Endothelial cell of umbilical vein (primary cell): ENCODE measurements at regions not wholly inside any gene's neighbourhood (a gene's known extent, or its start where the extent isn't known, plus 50 kb on each side); places are given as distances from the start of the nearest gene placed in this dataset.

Source experiments
- BruUV-seq: library from RNA; stranded (reverse); fragments of 400-500 nt; replicated peaks from 2 replicates; lab custom pipeline; 2021; lab: Mats Ljungman, UMichigan
- CTCF ChIA-PET: fragments of 300-600, 350-600 bp; sonication (Branson Sonifier 250); formaldehyde crosslinking; loops from one replicate; lab custom pipeline; 2021; ENCODE audit warnings: antibody characterized with exemption, inconsistent platforms; lab: Charles Lee
- POLR2A ChIA-PET: fragments of 300-600, 350-600 bp; sonication (Branson Sonifier 250); formaldehyde crosslinking; loops from one replicate; lab custom pipeline; 2021; ENCODE audit warnings: antibody characterized with exemption, inconsistent platforms; lab: Charles Lee
- DNase-seq: peaks from one replicate; pipeline ENCODE4 v3.0.0-alpha.2; 2011; ENCODE audit warnings: low read depth, low spot score
- FAIRE-seq: peaks from 2 replicates; lab custom pipeline; 2011; peaks lifted over from hg19 to GRCh38; lab: Jason Lieb, UNC
- H2AFZ ChIP-seq: 2 replicates; pipeline ENCODE4 v1.6.0; 2012; ENCODE audit warnings: low read depth, low read length, control low read depth, inconsistent platforms
- H3K27ac ChIP-seq: 2 replicates; pipeline ENCODE4 v1.5.1; 2011; ENCODE audit warnings: low read depth, mild to moderate bottlenecking, control low read depth, low read length, moderate library complexity; ENCODE audit not compliant: insufficient read depth
- H3K27me3 ChIP-seq, 2 experiments: 2 replicates each; pipeline versions ENCODE4 v1.6.0 to v1.6.1; 2011; ENCODE audit warnings: low read length in 2 of 2, mixed read lengths in 1 of 2; ENCODE audit not compliant: control insufficient read depth in 2 of 2, insufficient read depth in 2 of 2
- H3K36me3 ChIP-seq, 2 experiments: 2 replicates in 1 of 2; 3 replicates in 1 of 2; pipeline ENCODE4 v1.5.1; 2011; ENCODE audit warnings: low read length in 2 of 2, mild to moderate bottlenecking in 1 of 2, moderate library complexity in 1 of 2; ENCODE audit not compliant: control insufficient read depth in 2 of 2, insufficient read depth in 2 of 2; ENCODE audit errors: extremely low read depth in 1 of 2
- H3K4me1 ChIP-seq: 3 replicates; pipeline ENCODE4 v1.5.1; 2011; ENCODE audit warnings: mild to moderate bottlenecking, low read length; ENCODE audit not compliant: control insufficient read depth, insufficient read depth; ENCODE audit errors: extremely low read depth
- H3K4me2 ChIP-seq: 2 replicates; pipeline ENCODE4 v1.6.1; 2011; ENCODE audit warnings: low read length, control low read depth, mixed read lengths; ENCODE audit not compliant: insufficient read depth
- H3K4me3 ChIP-seq, 3 experiments: fragments of 200-600 bp in 1 of 3; sonication (generic), shearing (Covaris generic) in 1 of 3; replicated peaks in 1 of 3; 2 replicates each; pipeline ENCODE4 v1.5.1; 2011 to 2016; ENCODE audit warnings: control low read depth in 3 of 3, low read length in 3 of 3, mild to moderate bottlenecking in 2 of 3, inconsistent platforms in 1 of 3, low read depth in 1 of 3, moderate library complexity in 1 of 3; ENCODE audit not compliant: insufficient read depth in 1 of 3
- H3K79me2 ChIP-seq: 2 replicates; pipeline ENCODE4 v1.6.0; 2012; ENCODE audit warnings: low read length, inconsistent platforms; ENCODE audit not compliant: control insufficient read depth, insufficient read depth
- H3K9ac ChIP-seq: replicated peaks from 2 replicates; pipeline ENCODE3; 2011; ENCODE audit warnings: low read length, control low read depth; ENCODE audit not compliant: insufficient read depth; ENCODE audit errors: extremely low read depth
- H3K9me1 ChIP-seq: replicated peaks from 3 replicates; pipeline ENCODE4 v1.6.0; 2011; ENCODE audit warnings: mild to moderate bottlenecking, low read length; ENCODE audit not compliant: control insufficient read depth, insufficient read depth; ENCODE audit errors: extremely low read depth
- H3K9me3 ChIP-seq: replicated peaks from 2 replicates; pipeline ENCODE4 v1.5.1; 2012; ENCODE audit warnings: low read length, inconsistent platforms; ENCODE audit not compliant: control insufficient read depth, insufficient read depth
- H4K20me1 ChIP-seq: replicated peaks from 2 replicates; pipeline ENCODE3; 2011; ENCODE audit warnings: mild to moderate bottlenecking, low read length; ENCODE audit not compliant: control insufficient read depth, insufficient read depth; ENCODE audit errors: extremely low read depth
- EZH2 ChIP-seq: IDR thresholded peaks from 2 replicates; pipeline ENCODE4 v1.6.1; 2012; ENCODE audit warnings: borderline replicate concordance, low read depth, mild to moderate bottlenecking, moderate library complexity, low read length, inconsistent platforms; ENCODE audit not compliant: severe bottlenecking
- FOS ChIP-seq: IDR thresholded peaks from 2 replicates; pipeline ENCODE4 v1.6.1; 2011; ENCODE audit warnings: mild to moderate bottlenecking, low read length, moderate library complexity, borderline replicate concordance; ENCODE audit not compliant: insufficient read depth
- GATA2 ChIP-seq: IDR thresholded peaks from 2 replicates; pipeline ENCODE4 v1.7.0; 2011; ENCODE audit warnings: low read depth, mild to moderate bottlenecking, moderate library complexity, mixed read lengths, low read length; ENCODE audit not compliant: insufficient read length, insufficient read depth
- JUN ChIP-seq: IDR thresholded peaks from 2 replicates; pipeline ENCODE4 v1.6.1; 2011; ENCODE audit warnings: borderline replicate concordance, low read depth; ENCODE audit not compliant: insufficient read length, insufficient read depth
- MAX ChIP-seq: IDR thresholded peaks from 2 replicates; pipeline ENCODE4 v1.6.1; 2011; ENCODE audit not compliant: insufficient read depth, insufficient read length
- MYC ChIP-seq: IDR thresholded peaks from one replicate; pipeline ENCODE4 v1.6.1; 2011; ENCODE audit warnings: mild to moderate bottlenecking, low read depth, low read length
- POLR2A ChIP-seq: IDR thresholded peaks from 2 replicates; pipeline ENCODE4 v1.6.1; 2012; ENCODE audit warnings: low read depth, mild to moderate bottlenecking, control low read depth, low read length
- POLR2AphosphoS5 ChIP-seq: IDR thresholded peaks from 2 replicates; pipeline ENCODE4 v1.6.1; 2012; ENCODE audit warnings: low read depth, mild to moderate bottlenecking, control low read depth, low read length, moderate library complexity; ENCODE audit not compliant: insufficient read depth
- dilution Hi-C: fragments of 300-500 bp; cut with MboI; formaldehyde crosslinking; loops from one replicate; pipeline ENCODE4 v1.15.0; 2019; ENCODE audit warnings: low sequenced_read_pairs; ENCODE audit not compliant: extremely low pct_ligation_motif_present
- intact Hi-C: fragments of 100-400 bp; cut with micrococcal nuclease; formaldehyde crosslinking; loops from one replicate; pipeline ENCODE4 v1.10.0; 2022
- TF ChIP-seq, protein P1 (sequence below), 2 donors: IDR thresholded peaks; 1 replicate in 1 of 2; 2 replicates in 1 of 2; pipeline ENCODE4 v1.5.1; 2011; ENCODE audit warnings: low read length in 2 of 2, mild to moderate bottlenecking in 2 of 2, moderate library complexity in 2 of 2, control low read depth in 1 of 2, inconsistent platforms in 1 of 2, low read depth in 1 of 2; ENCODE audit not compliant: insufficient read depth in 1 of 2; ENCODE audit errors: extremely low read depth in 1 of 2

DNA sequence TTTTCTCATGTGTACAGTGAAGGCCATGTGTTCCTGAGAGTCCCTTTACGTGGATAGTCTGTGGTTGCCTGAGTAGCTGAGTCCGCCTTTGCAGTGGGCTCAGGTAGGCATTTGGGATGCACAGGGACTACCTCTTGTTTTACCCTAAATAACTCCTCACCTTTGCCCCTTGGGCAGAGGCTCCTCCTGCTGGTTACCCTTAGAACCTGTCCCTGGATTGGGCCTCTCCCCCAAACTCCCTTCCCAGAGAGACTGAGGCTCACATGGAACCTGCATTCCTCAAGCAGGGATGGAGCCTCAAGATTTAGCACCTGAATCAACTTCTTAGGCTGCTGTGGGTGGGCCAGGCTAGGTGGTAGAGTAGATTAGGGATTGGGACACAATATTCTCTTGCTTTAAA, 111.7 kb downstream of the FOXD2 start:
- H2AFZ ChIP-seq: no peak overlapping the region
- no peaks in the 10 kb centered on the region for H4K20me1 ChIP-seq
- FAIRE-seq (no peak), DNase-seq (no peak)
- intact Hi-C loops (no loop called here), dilution Hi-C loops (no loop called here)
- no peaks in the 10 kb centered on the region for H3K4me1 ChIP-seq
- H3K9me1 ChIP-seq: no peaks in the 10 kb centered on the region
- no peak for TF ChIP-seq JUN
- TF ChIP-seq FOS: no peak
- TF ChIP-seq MYC: no peak
- POLR2A ChIA-PET: no interaction called here
- no peak overlapping the region for H3K4me3 ChIP-seq
- no peak overlapping the region for H3K9ac ChIP-seq
- CTCF ChIA-PET: no interaction called here
- no peaks in the 10 kb centered on the region for H3K27me3 ChIP-seq
- H3K27ac ChIP-seq: no peak overlapping the region
- no TSS peak for BruUV-seq
- no peak overlapping the region for H3K4me2 ChIP-seq
- no peaks in the 10 kb centered on the region for H3K9me3 ChIP-seq
- no peaks in the 10 kb centered on the region for H3K36me3 ChIP-seq
- H3K79me2 ChIP-seq: no peaks in the 10 kb centered on the region

DNA sequence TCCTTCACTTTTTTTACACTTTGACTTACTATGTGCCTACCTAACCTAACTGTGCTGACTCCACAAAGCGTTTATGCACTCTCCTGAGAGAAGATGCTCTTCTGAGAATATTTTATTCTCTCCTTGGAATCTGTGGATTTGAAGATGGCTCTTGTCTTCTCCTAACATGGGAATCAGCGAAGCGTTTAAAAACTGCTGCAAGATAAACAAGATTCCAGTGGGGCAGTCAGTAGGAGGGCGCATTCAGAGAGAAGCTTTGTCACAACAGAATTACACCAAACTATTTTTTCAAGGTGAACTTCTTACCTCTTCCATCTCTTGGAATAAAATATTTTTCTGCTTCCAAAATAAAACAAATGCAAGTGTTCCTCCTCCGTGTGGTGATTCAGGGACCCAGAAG, 113.1 kb downstream of the FOXD2 start:
- H3K4me3 ChIP-seq: no peak overlapping the region
- no peaks in the 10 kb centered on the region for H3K9me1 ChIP-seq
- no peaks in the 10 kb centered on the region for H3K4me1 ChIP-seq
- no peak for FAIRE-seq
- no peak overlapping the region for H3K27ac ChIP-seq
- TF ChIP-seq POLR2AphosphoS5: no peak
- no peak for TF ChIP-seq EZH2
- TF ChIP-seq POLR2A: no peak
- no peak for TF ChIP-seq MAX
- TF ChIP-seq MYC: no peak
- TF ChIP-seq, protein P1, sequence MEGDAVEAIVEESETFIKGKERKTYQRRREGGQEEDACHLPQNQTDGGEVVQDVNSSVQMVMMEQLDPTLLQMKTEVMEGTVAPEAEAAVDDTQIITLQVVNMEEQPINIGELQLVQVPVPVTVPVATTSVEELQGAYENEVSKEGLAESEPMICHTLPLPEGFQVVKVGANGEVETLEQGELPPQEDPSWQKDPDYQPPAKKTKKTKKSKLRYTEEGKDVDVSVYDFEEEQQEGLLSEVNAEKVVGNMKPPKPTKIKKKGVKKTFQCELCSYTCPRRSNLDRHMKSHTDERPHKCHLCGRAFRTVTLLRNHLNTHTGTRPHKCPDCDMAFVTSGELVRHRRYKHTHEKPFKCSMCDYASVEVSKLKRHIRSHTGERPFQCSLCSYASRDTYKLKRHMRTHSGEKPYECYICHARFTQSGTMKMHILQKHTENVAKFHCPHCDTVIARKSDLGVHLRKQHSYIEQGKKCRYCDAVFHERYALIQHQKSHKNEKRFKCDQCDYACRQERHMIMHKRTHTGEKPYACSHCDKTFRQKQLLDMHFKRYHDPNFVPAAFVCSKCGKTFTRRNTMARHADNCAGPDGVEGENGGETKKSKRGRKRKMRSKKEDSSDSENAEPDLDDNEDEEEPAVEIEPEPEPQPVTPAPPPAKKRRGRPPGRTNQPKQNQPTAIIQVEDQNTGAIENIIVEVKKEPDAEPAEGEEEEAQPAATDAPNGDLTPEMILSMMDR (IDR thresholded peaks at IDR 0.05; ENCODE audit: extremely low read depth in 1 of 2, insufficient read depth in 1 of 2, low read depth in 1 of 2, low read length in 2 of 2): no peak
- no peak for TF ChIP-seq JUN
- TF ChIP-seq FOS: no peak
- TF ChIP-seq GATA2: no peak
- H3K27me3 ChIP-seq: no peaks in the 10 kb centered on the region
- H3K4me2 ChIP-seq: no peak overlapping the region
- BruUV-seq: no TSS peak
- no peak overlapping the region for H2AFZ ChIP-seq
- POLR2A ChIA-PET: no interaction called here
- dilution Hi-C loops (no loop called here), intact Hi-C loops (no loop called here)
- no peak for DNase-seq
- CTCF ChIA-PET: interaction anchor here (1.2 kb wide), 1 partner anchor 9 kb away, joined by 3 read pairs; no protein-coding TSS in a partner anchor
- H3K9ac ChIP-seq: no peak overlapping the region
- no peaks in the 10 kb centered on the region for H3K9me3 ChIP-seq
- H3K36me3 ChIP-seq: no peaks in the 10 kb centered on the region
- no peaks in the 10 kb centered on the region for H3K79me2 ChIP-seq
- no peaks in the 10 kb centered on the region for H4K20me1 ChIP-seq
